ENCODE measurements at regions not wholly inside any gene's neighbourhood (a gene's known extent, or its start where the extent isn't known, plus 50 kb on each side); places are given as distances from the start of the nearest gene placed in this dataset.
A peak's percentile ranks its signal among the peaks of the same experiment; 100 is the strongest.

- no peak for DNase-seq (ENCODE audit: low spot score)
- in situ Hi-C loops (cut with HindIII; ENCODE audit: low sequenced_read_pairs): no loop called here
Observed at GRCh38 chr6:1479601-1480221, 90.3 kb downstream of the FOXF2 start.

- in situ Hi-C loops (cut with HindIII; ENCODE audit: low sequenced_read_pairs): no loop called here
Observed at GRCh38 chr6:1481286-1481685, 91.9 kb downstream of the FOXF2 start.

GRCh38 chr6:1482381-1483166 lies 93.2 kb downstream of the FOXF2 start:
- in situ Hi-C loops (cut with HindIII; ENCODE audit: low sequenced_read_pairs): no loop called here
- no peak for DNase-seq (ENCODE audit: low spot score)

More at GRCh38 chr6:1481286-1481685, 91.9 kb downstream of the FOXF2 start:
- DNase-seq (ENCODE audit: low spot score): no peak

GRCh38 chr6:1485678-1486077 lies 96.3 kb downstream of the FOXF2 start:
- DNase-seq (ENCODE audit: low spot score): no peak
- in situ Hi-C loops (cut with HindIII; ENCODE audit: low sequenced_read_pairs): no loop called here

- DNase-seq (ENCODE audit: low spot score): no peak
- in situ Hi-C loops (cut with HindIII; ENCODE audit: low sequenced_read_pairs): no loop called here
Observed at GRCh38 chr6:1486387-1486786, 97.0 kb downstream of the FOXF2 start.

GRCh38 chr6:1487239-1487638 lies 97.9 kb downstream of the FOXF2 start:
- no peak for DNase-seq (ENCODE audit: low spot score)
- in situ Hi-C loops (cut with HindIII; ENCODE audit: low sequenced_read_pairs): no loop called here

GRCh38 chr6:1491025-1491424 lies 101.6 kb downstream of the FOXF2 start:
- in situ Hi-C loops (cut with HindIII; ENCODE audit: low sequenced_read_pairs): no loop called here
- no peak for DNase-seq (ENCODE audit: low spot score)

GRCh38 chr6:1491591-1492319 lies 102.4 kb downstream of the FOXF2 start:
- in situ Hi-C loops (cut with HindIII; ENCODE audit: low sequenced_read_pairs): no loop called here
- DNase-seq (ENCODE audit: low spot score): no peak

- in situ Hi-C loops (cut with HindIII; ENCODE audit: low sequenced_read_pairs): no loop called here
Observed at GRCh38 chr6:1494671-1495070, 105.3 kb downstream of the FOXF2 start.

GRCh38 chr6:1495344-1495743 lies 106.0 kb downstream of the FOXF2 start:
- in situ Hi-C loops (cut with HindIII; ENCODE audit: low sequenced_read_pairs): no loop called here
- no peak for DNase-seq (ENCODE audit: low spot score)

More at GRCh38 chr6:1494671-1495070, 105.3 kb downstream of the FOXF2 start:
- DNase-seq (ENCODE audit: low spot score): peak; percentile 96

- DNase-seq (ENCODE audit: low spot score): no peak
- in situ Hi-C loops (cut with HindIII; ENCODE audit: low sequenced_read_pairs): no loop called here
Observed at GRCh38 chr6:1496092-1496491, 106.7 kb downstream of the FOXF2 start.

- in situ Hi-C loops (cut with HindIII; ENCODE audit: low sequenced_read_pairs): no loop called here
- DNase-seq (ENCODE audit: low spot score): peak; percentile 98
Observed at GRCh38 chr6:1496836-1497760, 107.7 kb downstream of the FOXF2 start.

- in situ Hi-C loops (cut with HindIII; ENCODE audit: low sequenced_read_pairs): no loop called here
- peak; percentile 98 for DNase-seq (ENCODE audit: low spot score)
Observed at GRCh38 chr6:1497761-1498105, 108.4 kb downstream of the FOXF2 start.

- in situ Hi-C loops (cut with HindIII; ENCODE audit: low sequenced_read_pairs): no loop called here
- peak; percentile 32 for DNase-seq (ENCODE audit: low spot score)
Observed at GRCh38 chr6:1498491-1499113, 109.2 kb downstream of the FOXF2 start.

GRCh38 chr6:1499777-1500176 lies 109.9 kb upstream of the FOXC1 start:
- in situ Hi-C loops (cut with HindIII; ENCODE audit: low sequenced_read_pairs): no loop called here
- no peak for DNase-seq (ENCODE audit: low spot score)

- in situ Hi-C loops (cut with HindIII; ENCODE audit: low sequenced_read_pairs): no loop called here
- no peak for DNase-seq (ENCODE audit: low spot score)
Observed at GRCh38 chr6:1500913-1501312, 108.8 kb upstream of the FOXC1 start.

GRCh38 chr6:1502041-1502440 lies 107.7 kb upstream of the FOXC1 start:
- in situ Hi-C loops (cut with HindIII; ENCODE audit: low sequenced_read_pairs): no loop called here
- peak; percentile 41 for DNase-seq (ENCODE audit: low spot score)

- in situ Hi-C loops (cut with HindIII; ENCODE audit: low sequenced_read_pairs): no loop called here
- DNase-seq (ENCODE audit: low spot score): peak; percentile 4
Observed at GRCh38 chr6:1503811-1504210, 105.9 kb upstream of the FOXC1 start.

GRCh38 chr6:1504465-1504864 lies 105.2 kb upstream of the FOXC1 start:
- peak; percentile 69 for DNase-seq (ENCODE audit: low spot score)
- in situ Hi-C loops (cut with HindIII; ENCODE audit: low sequenced_read_pairs): no loop called here
